OCI-LY7 (cell line): ENCODE measurements at regions not wholly inside any gene's neighbourhood (a gene's known extent, or its start where the extent isn't known, plus 50 kb on each side); places are given as distances from the start of the nearest gene placed in this dataset.

ENCODE experiments used
- CTCF ChIP-seq: fragments of 200-600 bp; sonication (generic); conservative IDR thresholded peaks from 2 replicates; pipeline ENCODE4 v1.5.1; 2014; ENCODE audit warnings: mild to moderate bottlenecking, antibody characterized with exemption, low read length, moderate library complexity, mixed read lengths
- EZH2phosphoT487 ChIP-seq: fragments of 200-600 bp; sonication (generic); IDR thresholded peaks from 2 replicates; pipeline ENCODE4 v1.6.1; 2018; ENCODE audit warnings: low read depth, borderline replicate concordance, mild to moderate bottlenecking, mixed run types, antibody characterized with exemption, low read length, moderate library complexity, mixed read lengths

GRCh38 chr3:194984622-194985021, 286.3 kb downstream of the XXYLT1 start:
- TF ChIP-seq CTCF (no peak), EZH2phosphoT487 (no peak)
